ENCODE measurements at regions not wholly inside any gene's neighbourhood (a gene's known extent, or its start where the extent isn't known, plus 50 kb on each side); places are given as distances from the start of the nearest gene placed in this dataset.

DNA sequence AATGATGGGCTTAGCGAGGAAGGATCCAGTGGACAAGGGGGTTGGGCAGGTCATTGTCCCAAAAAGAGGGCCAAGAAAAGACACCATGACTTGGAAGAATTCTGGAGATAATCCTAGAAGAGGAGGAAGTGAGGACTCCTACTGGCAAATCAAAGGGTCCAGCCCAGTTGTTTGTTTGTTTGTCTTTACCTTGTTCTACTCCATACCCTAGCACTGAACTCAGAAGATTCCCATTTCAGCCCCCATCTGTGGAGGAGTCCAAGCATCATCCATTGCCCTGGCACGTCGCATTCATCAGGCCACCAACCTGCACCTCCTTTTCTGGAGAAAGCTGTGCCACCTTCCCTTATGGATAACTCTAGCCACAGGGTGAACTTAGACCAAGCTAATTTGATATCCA is 326.2 kb downstream of the EN1 start:
- BruUV-seq (replicated peaks), result no TSS peak
- Mint-ChIP-seq H3K4me1 (ENCODE audit: low read depth, unreplicated experiment) (no peaks in the 10 kb centered on the region), H3K36me3 (ENCODE audit: insufficient read depth, unreplicated experiment) (no peaks in the 10 kb centered on the region), H3K27ac (ENCODE audit: unreplicated experiment) (no peak overlapping the region), H3K4me3 (ENCODE audit: low read depth, unreplicated experiment) (no peak overlapping the region), H3K9me3 (ENCODE audit: low read depth, unreplicated experiment) (peaks cover 8% of the 10 kb centered on the region), H3K27me3 (ENCODE audit: unreplicated experiment) (no peaks in the 10 kb centered on the region)
- DNase-seq, result no peak
- TF ChIP-seq, protein P1, sequence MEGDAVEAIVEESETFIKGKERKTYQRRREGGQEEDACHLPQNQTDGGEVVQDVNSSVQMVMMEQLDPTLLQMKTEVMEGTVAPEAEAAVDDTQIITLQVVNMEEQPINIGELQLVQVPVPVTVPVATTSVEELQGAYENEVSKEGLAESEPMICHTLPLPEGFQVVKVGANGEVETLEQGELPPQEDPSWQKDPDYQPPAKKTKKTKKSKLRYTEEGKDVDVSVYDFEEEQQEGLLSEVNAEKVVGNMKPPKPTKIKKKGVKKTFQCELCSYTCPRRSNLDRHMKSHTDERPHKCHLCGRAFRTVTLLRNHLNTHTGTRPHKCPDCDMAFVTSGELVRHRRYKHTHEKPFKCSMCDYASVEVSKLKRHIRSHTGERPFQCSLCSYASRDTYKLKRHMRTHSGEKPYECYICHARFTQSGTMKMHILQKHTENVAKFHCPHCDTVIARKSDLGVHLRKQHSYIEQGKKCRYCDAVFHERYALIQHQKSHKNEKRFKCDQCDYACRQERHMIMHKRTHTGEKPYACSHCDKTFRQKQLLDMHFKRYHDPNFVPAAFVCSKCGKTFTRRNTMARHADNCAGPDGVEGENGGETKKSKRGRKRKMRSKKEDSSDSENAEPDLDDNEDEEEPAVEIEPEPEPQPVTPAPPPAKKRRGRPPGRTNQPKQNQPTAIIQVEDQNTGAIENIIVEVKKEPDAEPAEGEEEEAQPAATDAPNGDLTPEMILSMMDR (IDR thresholded peaks at IDR 0.05; ENCODE audit: unreplicated experiment), result no peak
- intact Hi-C loops (cut with micrococcal nuclease; ENCODE audit: unreplicated experiment), result no loop called here
- CTCF ChIA-PET, result no interaction called here

DNA sequence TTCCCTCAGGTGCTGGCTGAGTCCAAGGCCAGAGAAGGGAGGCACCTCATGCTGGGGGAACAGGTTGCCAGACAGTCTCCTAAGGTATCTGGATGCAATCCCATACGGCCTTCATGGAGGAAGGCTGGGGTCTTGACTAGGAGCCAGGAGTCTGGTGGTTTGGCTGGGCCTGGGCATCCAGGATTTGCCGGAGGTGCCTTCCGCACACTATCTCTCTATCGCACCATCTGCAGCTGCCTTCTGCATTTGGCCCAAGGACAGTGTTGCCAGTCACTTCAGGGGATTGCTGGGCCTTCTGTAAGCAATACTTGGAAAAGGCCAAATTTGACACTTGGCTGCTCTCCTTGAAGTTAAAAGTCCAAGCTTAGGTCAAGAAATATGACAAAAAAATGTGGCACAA is 327.2 kb downstream of the EN1 start:
- CTCF ChIA-PET, result no interaction called here
- BruUV-seq (replicated peaks), result no TSS peak
- no peak overlapping the region for H3K27ac Mint-ChIP-seq (ENCODE audit: unreplicated experiment)
- no peaks in the 10 kb centered on the region for H3K36me3 Mint-ChIP-seq (ENCODE audit: insufficient read depth, unreplicated experiment)
- no peak overlapping the region for H3K4me3 Mint-ChIP-seq (ENCODE audit: low read depth, unreplicated experiment)
- no peak for DNase-seq
- peaks cover 10% of the 10 kb centered on the region for H3K9me3 Mint-ChIP-seq (ENCODE audit: low read depth, unreplicated experiment)
- TF ChIP-seq, protein P1 (IDR thresholded peaks at IDR 0.05; ENCODE audit: unreplicated experiment), result no peak
- H3K4me1 Mint-ChIP-seq (ENCODE audit: low read depth, unreplicated experiment), result no peaks in the 10 kb centered on the region
- intact Hi-C loops (cut with micrococcal nuclease; ENCODE audit: unreplicated experiment), result no loop called here
- H3K27me3 Mint-ChIP-seq (ENCODE audit: unreplicated experiment), result no peaks in the 10 kb centered on the region

DNA sequence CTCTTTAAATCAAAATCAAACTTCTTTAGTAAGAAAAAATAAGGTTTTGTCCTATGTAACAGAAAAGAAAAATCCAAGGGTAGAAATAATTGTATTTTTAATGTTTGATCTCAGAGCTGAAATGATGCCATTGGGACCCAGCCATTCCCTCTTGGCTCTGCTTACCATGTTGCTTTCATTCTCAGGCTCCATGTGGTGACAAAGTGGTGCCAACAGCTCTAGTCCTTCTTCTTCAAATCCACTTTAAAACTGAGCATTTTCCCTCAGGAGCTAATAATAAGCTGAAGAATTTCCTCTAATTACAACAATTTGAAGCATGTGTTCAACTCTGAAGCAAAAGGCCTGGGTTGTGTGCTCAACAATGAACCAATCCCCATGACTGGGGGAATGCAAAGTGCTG is 327.9 kb downstream of the EN1 start:
- Mint-ChIP-seq H3K36me3 (ENCODE audit: insufficient read depth, unreplicated experiment) (no peaks in the 10 kb centered on the region), H3K27me3 (ENCODE audit: unreplicated experiment) (no peaks in the 10 kb centered on the region), H3K4me3 (ENCODE audit: low read depth, unreplicated experiment) (no peak overlapping the region), H3K9me3 (ENCODE audit: low read depth, unreplicated experiment) (peaks cover 10% of the 10 kb centered on the region), H3K27ac (ENCODE audit: unreplicated experiment) (no peak overlapping the region), H3K4me1 (ENCODE audit: low read depth, unreplicated experiment) (no peaks in the 10 kb centered on the region)
- TF ChIP-seq, protein P1 (IDR thresholded peaks at IDR 0.05; ENCODE audit: unreplicated experiment), result no peak
- intact Hi-C loops (cut with micrococcal nuclease; ENCODE audit: unreplicated experiment), result no loop called here
- CTCF ChIA-PET, result no interaction called here
- DNase-seq, result no peak
- no TSS peak for BruUV-seq (replicated peaks)

DNA sequence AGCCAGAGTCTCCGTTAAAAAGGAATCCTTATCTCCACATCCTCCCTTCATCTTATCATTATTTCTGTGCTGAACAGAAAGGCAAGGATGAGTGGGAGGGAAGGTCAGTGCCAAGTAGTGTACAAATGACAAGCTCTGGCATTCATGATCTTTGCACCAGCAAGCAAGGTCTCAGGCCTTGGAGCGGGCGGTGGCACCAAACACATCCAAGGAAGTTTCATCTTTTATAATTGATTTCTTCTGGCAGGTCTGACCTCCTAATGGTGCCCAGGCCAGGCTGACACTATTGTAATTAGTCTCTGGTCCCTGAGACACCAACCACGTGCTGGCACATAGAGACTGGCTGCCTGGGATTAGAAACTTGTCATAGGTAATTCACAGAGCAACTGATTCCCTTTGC is 336.6 kb downstream of the EN1 start:
- DNase-seq, result no peak
- no peaks in the 10 kb centered on the region for H3K36me3 Mint-ChIP-seq (ENCODE audit: insufficient read depth, unreplicated experiment)

More for the DNA sequence above, 336.6 kb downstream of the EN1 start:
- H3K27ac Mint-ChIP-seq (ENCODE audit: unreplicated experiment), result no peak overlapping the region
- TF ChIP-seq, protein P1 (IDR thresholded peaks at IDR 0.05; ENCODE audit: unreplicated experiment), result no peak
- H3K4me1 Mint-ChIP-seq (ENCODE audit: low read depth, unreplicated experiment), result no peaks in the 10 kb centered on the region
- H3K27me3 Mint-ChIP-seq (ENCODE audit: unreplicated experiment), result no peaks in the 10 kb centered on the region
- H3K4me3 Mint-ChIP-seq (ENCODE audit: low read depth, unreplicated experiment), result no peak overlapping the region
- intact Hi-C loops (cut with micrococcal nuclease; ENCODE audit: unreplicated experiment), result no loop called here
- BruUV-seq (replicated peaks), result no TSS peak
- H3K9me3 Mint-ChIP-seq (ENCODE audit: low read depth, unreplicated experiment), result peaks cover 3% of the 10 kb centered on the region
- CTCF ChIA-PET, result no interaction called here
